GM23338 (cell line): ENCODE measurements at regions not wholly inside any gene's neighbourhood (a gene's known extent, or its start where the extent isn't known, plus 50 kb on each side); places are given as distances from the start of the nearest gene placed in this dataset.

Experiments
- ATAC-seq: fragments of 200-7000 bp; cut with Tn5 transposase; 3 replicates; pipeline ENCODE4 v1.9.1; 2020
- DNase-seq: peaks from one replicate; pipeline ENCODE4 v3.0.0-alpha.2; 2015; ENCODE audit warnings: low spot score
- H2AFZ ChIP-seq: fragments of 200-600 bp; sonication (generic); 2 replicates; pipeline ENCODE4 v1.8.0; 2016; ENCODE audit warnings: antibody characterized with exemption, mild to moderate bottlenecking, moderate library complexity
- H3F3A ChIP-seq: fragments of 200-600 bp; sonication (generic); replicated peaks from 2 replicates; pipeline ENCODE4 v1.8.0; 2017; ENCODE audit warnings: antibody characterized with exemption, mixed run types, low read depth
- H3K27ac ChIP-seq: fragments of 200-600 bp; sonication (generic); 2 replicates; pipeline ENCODE4 v1.6.1; 2016; ENCODE audit warnings: low read depth
- H3K27me3 ChIP-seq: fragments of 200-600 bp; sonication (generic); 2 replicates; pipeline ENCODE4 v1.8.0; 2016; ENCODE audit warnings: mild to moderate bottlenecking, mixed run types, moderate library complexity; ENCODE audit not compliant: insufficient read depth
- H3K36me3 ChIP-seq: fragments of 200-600 bp; sonication (generic); 2 replicates; pipeline ENCODE4 v1.8.0; 2016; ENCODE audit warnings: mild to moderate bottlenecking; ENCODE audit not compliant: insufficient read depth
- H3K4me1 ChIP-seq: fragments of 200-600 bp; sonication (generic); 2 replicates; pipeline ENCODE4 v1.8.0; 2016; ENCODE audit warnings: mild to moderate bottlenecking, moderate library complexity; ENCODE audit not compliant: insufficient read depth
- H3K4me2 ChIP-seq: fragments of 200-600 bp; sonication (generic); 2 replicates; pipeline ENCODE4 v1.7.1; 2017; ENCODE audit warnings: mixed run types
- H3K4me3 ChIP-seq: fragments of 200-600 bp; sonication (generic); 2 replicates; pipeline ENCODE4 v1.6.1; 2016; ENCODE audit warnings: mixed run types
- H3K79me2 ChIP-seq: fragments of 200-600 bp; sonication (generic); replicated peaks from 2 replicates; pipeline ENCODE4 v1.8.0; 2017; ENCODE audit warnings: mild to moderate bottlenecking; ENCODE audit not compliant: insufficient read depth
- H3K9me2 ChIP-seq: fragments of 200-600 bp; sonication (generic); 2 replicates; pipeline ENCODE4 v1.8.0; 2017; ENCODE audit not compliant: insufficient read depth
- H4K20me1 ChIP-seq: fragments of 200-600 bp; sonication (generic); replicated peaks from 2 replicates; pipeline ENCODE4 v1.8.0; 2017; ENCODE audit warnings: mild to moderate bottlenecking; ENCODE audit not compliant: insufficient read depth
- H3K27ac Mint-ChIP-seq: 2 replicates; pipeline ENCODE4 v1.8.0; 2020; ENCODE audit warnings: inconsistent platforms, mild to moderate bottlenecking, moderate library complexity, mixed read lengths
- H3K27me3 Mint-ChIP-seq: 3 replicates; pipeline ENCODE4 v1.8.0; 2022; ENCODE audit warnings: low read depth, mild to moderate bottlenecking, moderate library complexity, mixed read lengths, inconsistent platforms; ENCODE audit not compliant: insufficient read depth, poor library complexity
- H3K36me3 Mint-ChIP-seq: 3 replicates; pipeline ENCODE4 v1.8.0; 2021; ENCODE audit warnings: low read depth, mild to moderate bottlenecking, inconsistent platforms, moderate library complexity, mixed read lengths
- H3K4me1 Mint-ChIP-seq: 3 replicates; pipeline ENCODE4 v1.8.0; 2020; ENCODE audit warnings: mild to moderate bottlenecking, inconsistent platforms, mixed read lengths
- H3K4me3 Mint-ChIP-seq: 3 replicates; pipeline ENCODE4 v1.8.0; 2021; ENCODE audit warnings: moderate library complexity, mild to moderate bottlenecking, inconsistent platforms, mixed read lengths
- H3K9me3 Mint-ChIP-seq: 3 replicates; pipeline ENCODE4 v1.8.0; 2020; ENCODE audit warnings: moderate library complexity, mild to moderate bottlenecking, inconsistent platforms, mixed read lengths
- CREB1 ChIP-seq: fragments of 250-450 bp; sonication (Bioruptor Pico); IDR thresholded peaks from 2 replicates; pipeline ENCODE4 v1.5.0; 2020; ENCODE audit warnings: low read depth, mild to moderate bottlenecking, moderate library complexity
- EZH2 ChIP-seq: fragments of 200-600 bp; sonication (generic); IDR thresholded peaks from one replicate; pipeline ENCODE4 v1.8.0; 2017; ENCODE audit warnings: antibody characterized with exemption, mild to moderate bottlenecking, low read depth; ENCODE audit not compliant: unreplicated experiment
- EZH2phosphoT487 ChIP-seq: fragments of 200-600 bp; sonication (generic); IDR thresholded peaks from one replicate; pipeline ENCODE4 v1.8.1; 2018; ENCODE audit warnings: antibody characterized with exemption; ENCODE audit not compliant: unreplicated experiment
- JUNB ChIP-seq: IDR thresholded peaks from one replicate; pipeline ENCODE4 v1.6.1; 2016; ENCODE audit warnings: antibody characterized with exemption; ENCODE audit not compliant: unreplicated experiment
- NANOG ChIP-seq: IDR thresholded peaks from 2 replicates; pipeline ENCODE4 v1.6.1; 2016; ENCODE audit warnings: antibody characterized with exemption, borderline replicate concordance
- POLR2AphosphoS5 ChIP-seq: IDR thresholded peaks from 2 replicates; pipeline ENCODE4 v1.6.1; 2016; ENCODE audit warnings: antibody characterized with exemption, low read depth
- ZNF114 ChIP-seq: fragments of 250-450 bp; sonication (Bioruptor Pico); IDR thresholded peaks from 2 replicates; pipeline ENCODE4 v1.5.0; 2020; ENCODE audit warnings: mild to moderate bottlenecking, moderate library complexity
- ZNF331 ChIP-seq: fragments of 250-450 bp; sonication (Bioruptor Pico); IDR thresholded peaks from 2 replicates; pipeline ENCODE4 v1.5.0; 2020; ENCODE audit warnings: low read depth, mild to moderate bottlenecking, moderate library complexity
- TF ChIP-seq, protein P1 (sequence below): IDR thresholded peaks from 2 replicates; pipeline ENCODE4 v1.6.1; 2016; ENCODE audit warnings: antibody characterized with exemption
- TF ChIP-seq, protein P2 (sequence below), 2 experiments: fragments of 200-600 bp in 1 of 2; sonication (generic) in 1 of 2; conservative IDR thresholded peaks; 2 replicates each; pipeline versions ENCODE4 v1.5.1 to v1.6.1; 2016 to 2017; ENCODE audit warnings: antibody characterized with exemption in 2 of 2, low read depth in 2 of 2, mild to moderate bottlenecking in 2 of 2, moderate library complexity in 1 of 2
- TF ChIP-seq, protein P3 (sequence below): IDR thresholded peaks from one replicate; pipeline ENCODE4 v1.6.1; 2018; ENCODE audit warnings: antibody characterized with exemption; ENCODE audit not compliant: unreplicated experiment
- TF ChIP-seq, protein P4 (sequence below): fragments of 250-450 bp; sonication (Bioruptor Pico); IDR thresholded peaks from 2 replicates; pipeline ENCODE4 v1.5.0; 2020; ENCODE audit warnings: mild to moderate bottlenecking, moderate library complexity

DNA sequence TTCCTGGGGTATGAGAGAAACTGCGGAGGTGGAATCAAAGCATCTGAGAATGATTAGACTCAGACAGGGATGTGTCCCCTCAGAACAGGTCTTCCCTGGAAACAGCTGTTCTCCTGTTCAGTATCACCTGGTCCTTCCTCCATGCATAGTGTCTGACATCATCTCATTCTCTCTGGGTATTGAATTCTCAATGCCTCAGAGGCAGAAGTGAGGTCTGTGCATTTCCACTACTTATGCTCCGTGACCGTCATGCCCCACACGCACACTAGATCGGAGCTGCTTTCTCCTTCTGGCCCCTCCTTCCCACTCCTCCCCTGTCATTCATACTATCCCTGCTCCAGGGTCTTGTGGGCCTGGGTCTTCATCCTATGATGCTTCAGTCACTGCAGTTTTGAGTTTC lies 61.4 kb upstream of the DAB2IP start (continued):
- TF ChIP-seq NANOG (no peak), POLR2AphosphoS5 (no peak), ZNF114 (no peak), ZNF331 (CRISPR knock-in tag) (no peak)

DNA sequence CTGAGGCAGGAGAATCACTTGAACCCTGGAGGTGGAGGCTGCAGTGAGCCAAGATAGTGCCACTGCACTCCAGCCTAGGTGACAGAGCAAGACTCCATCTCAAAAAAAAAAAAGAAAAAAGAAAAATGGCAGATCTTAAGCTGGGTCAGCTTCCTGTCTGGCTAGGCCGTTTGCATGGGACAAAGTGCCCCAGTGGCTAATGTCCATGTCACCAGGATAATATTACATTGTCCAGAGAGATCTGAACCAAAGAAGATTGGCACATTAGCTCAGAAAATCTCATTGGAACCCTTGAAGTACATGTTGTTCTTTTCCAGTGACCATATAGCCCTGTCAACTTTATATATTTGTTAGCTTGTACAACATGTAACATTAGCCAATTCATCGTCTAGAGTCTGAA lies 59.2 kb upstream of the DAB2IP start:
- TF ChIP-seq EZH2 (no peak), JUNB (no peak), EZH2phosphoT487 (no peak), NANOG (no peak), CREB1 (CRISPR knock-in tag) (no peak)
- TF ChIP-seq, protein P1, sequence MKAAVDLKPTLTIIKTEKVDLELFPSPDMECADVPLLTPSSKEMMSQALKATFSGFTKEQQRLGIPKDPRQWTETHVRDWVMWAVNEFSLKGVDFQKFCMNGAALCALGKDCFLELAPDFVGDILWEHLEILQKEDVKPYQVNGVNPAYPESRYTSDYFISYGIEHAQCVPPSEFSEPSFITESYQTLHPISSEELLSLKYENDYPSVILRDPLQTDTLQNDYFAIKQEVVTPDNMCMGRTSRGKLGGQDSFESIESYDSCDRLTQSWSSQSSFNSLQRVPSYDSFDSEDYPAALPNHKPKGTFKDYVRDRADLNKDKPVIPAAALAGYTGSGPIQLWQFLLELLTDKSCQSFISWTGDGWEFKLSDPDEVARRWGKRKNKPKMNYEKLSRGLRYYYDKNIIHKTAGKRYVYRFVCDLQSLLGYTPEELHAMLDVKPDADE = no peak
- TF ChIP-seq, protein P2, sequence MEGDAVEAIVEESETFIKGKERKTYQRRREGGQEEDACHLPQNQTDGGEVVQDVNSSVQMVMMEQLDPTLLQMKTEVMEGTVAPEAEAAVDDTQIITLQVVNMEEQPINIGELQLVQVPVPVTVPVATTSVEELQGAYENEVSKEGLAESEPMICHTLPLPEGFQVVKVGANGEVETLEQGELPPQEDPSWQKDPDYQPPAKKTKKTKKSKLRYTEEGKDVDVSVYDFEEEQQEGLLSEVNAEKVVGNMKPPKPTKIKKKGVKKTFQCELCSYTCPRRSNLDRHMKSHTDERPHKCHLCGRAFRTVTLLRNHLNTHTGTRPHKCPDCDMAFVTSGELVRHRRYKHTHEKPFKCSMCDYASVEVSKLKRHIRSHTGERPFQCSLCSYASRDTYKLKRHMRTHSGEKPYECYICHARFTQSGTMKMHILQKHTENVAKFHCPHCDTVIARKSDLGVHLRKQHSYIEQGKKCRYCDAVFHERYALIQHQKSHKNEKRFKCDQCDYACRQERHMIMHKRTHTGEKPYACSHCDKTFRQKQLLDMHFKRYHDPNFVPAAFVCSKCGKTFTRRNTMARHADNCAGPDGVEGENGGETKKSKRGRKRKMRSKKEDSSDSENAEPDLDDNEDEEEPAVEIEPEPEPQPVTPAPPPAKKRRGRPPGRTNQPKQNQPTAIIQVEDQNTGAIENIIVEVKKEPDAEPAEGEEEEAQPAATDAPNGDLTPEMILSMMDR (conservative IDR thresholded peaks at IDR 0.05; ENCODE audit: low read depth in 2 of 2) = no peak
- TF ChIP-seq, protein P3, sequence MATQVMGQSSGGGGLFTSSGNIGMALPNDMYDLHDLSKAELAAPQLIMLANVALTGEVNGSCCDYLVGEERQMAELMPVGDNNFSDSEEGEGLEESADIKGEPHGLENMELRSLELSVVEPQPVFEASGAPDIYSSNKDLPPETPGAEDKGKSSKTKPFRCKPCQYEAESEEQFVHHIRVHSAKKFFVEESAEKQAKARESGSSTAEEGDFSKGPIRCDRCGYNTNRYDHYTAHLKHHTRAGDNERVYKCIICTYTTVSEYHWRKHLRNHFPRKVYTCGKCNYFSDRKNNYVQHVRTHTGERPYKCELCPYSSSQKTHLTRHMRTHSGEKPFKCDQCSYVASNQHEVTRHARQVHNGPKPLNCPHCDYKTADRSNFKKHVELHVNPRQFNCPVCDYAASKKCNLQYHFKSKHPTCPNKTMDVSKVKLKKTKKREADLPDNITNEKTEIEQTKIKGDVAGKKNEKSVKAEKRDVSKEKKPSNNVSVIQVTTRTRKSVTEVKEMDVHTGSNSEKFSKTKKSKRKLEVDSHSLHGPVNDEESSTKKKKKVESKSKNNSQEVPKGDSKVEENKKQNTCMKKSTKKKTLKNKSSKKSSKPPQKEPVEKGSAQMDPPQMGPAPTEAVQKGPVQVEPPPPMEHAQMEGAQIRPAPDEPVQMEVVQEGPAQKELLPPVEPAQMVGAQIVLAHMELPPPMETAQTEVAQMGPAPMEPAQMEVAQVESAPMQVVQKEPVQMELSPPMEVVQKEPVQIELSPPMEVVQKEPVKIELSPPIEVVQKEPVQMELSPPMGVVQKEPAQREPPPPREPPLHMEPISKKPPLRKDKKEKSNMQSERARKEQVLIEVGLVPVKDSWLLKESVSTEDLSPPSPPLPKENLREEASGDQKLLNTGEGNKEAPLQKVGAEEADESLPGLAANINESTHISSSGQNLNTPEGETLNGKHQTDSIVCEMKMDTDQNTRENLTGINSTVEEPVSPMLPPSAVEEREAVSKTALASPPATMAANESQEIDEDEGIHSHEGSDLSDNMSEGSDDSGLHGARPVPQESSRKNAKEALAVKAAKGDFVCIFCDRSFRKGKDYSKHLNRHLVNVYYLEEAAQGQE = no peak
- TF ChIP-seq, protein P4, sequence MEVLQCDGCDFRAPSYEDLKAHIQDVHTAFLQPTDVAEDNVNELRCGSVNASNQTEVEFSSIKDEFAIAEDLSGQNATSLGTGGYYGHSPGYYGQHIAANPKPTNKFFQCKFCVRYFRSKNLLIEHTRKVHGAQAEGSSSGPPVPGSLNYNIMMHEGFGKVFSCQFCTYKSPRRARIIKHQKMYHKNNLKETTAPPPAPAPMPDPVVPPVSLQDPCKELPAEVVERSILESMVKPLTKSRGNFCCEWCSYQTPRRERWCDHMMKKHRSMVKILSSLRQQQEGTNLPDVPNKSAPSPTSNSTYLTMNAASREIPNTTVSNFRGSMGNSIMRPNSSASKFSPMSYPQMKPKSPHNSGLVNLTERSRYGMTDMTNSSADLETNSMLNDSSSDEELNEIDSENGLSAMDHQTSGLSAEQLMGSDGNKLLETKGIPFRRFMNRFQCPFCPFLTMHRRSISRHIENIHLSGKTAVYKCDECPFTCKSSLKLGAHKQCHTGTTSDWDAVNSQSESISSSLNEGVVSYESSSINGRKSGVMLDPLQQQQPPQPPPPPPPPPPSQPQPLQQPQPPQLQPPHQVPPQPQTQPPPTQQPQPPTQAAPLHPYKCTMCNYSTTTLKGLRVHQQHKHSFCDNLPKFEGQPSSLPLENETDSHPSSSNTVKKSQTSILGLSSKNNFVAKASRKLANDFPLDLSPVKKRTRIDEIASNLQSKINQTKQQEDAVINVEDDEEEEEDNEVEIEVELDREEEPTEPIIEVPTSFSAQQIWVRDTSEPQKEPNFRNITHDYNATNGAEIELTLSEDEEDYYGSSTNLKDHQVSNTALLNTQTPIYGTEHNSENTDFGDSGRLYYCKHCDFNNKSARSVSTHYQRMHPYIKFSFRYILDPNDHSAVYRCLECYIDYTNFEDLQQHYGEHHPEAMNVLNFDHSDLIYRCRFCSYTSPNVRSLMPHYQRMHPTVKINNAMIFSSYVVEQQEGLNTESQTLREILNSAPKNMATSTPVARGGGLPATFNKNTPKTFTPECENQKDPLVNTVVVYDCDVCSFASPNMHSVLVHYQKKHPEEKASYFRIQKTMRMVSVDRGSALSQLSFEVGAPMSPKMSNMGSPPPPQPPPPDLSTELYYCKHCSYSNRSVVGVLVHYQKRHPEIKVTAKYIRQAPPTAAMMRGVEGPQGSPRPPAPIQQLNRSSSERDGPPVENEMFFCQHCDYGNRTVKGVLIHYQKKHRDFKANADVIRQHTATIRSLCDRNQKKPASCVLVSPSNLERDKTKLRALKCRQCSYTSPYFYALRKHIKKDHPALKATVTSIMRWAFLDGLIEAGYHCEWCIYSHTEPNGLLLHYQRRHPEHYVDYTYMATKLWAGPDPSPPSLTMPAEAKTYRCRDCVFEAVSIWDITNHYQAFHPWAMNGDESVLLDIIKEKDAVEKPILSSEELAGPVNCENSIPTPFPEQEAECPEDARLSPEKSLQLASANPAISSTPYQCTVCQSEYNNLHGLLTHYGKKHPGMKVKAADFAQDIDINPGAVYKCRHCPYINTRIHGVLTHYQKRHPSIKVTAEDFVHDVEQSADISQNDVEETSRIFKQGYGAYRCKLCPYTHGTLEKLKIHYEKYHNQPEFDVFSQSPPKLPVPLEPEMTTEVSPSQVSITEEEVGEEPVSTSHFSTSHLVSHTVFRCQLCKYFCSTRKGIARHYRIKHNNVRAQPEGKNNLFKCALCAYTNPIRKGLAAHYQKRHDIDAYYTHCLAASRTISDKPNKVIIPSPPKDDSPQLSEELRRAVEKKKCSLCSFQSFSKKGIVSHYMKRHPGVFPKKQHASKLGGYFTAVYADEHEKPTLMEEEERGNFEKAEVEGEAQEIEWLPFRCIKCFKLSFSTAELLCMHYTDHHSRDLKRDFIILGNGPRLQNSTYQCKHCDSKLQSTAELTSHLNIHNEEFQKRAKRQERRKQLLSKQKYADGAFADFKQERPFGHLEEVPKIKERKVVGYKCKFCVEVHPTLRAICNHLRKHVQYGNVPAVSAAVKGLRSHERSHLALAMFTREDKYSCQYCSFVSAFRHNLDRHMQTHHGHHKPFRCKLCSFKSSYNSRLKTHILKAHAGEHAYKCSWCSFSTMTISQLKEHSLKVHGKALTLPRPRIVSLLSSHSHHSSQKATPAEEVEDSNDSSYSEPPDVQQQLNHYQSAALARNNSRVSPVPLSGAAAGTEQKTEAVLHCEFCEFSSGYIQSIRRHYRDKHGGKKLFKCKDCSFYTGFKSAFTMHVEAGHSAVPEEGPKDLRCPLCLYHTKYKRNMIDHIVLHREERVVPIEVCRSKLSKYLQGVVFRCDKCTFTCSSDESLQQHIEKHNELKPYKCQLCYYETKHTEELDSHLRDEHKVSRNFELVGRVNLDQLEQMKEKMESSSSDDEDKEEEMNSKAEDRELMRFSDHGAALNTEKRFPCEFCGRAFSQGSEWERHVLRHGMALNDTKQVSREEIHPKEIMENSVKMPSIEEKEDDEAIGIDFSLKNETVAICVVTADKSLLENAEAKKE (CRISPR knock-in tag) = no peak
- DNase-seq = no peak
- Histone ChIP-seq H3K9me2 (no peaks in the 10 kb centered on the region), H3K4me3 (no peak overlapping the region), H2AFZ (no peak overlapping the region), H3K4me2 (no peak overlapping the region), H4K20me1 (no peaks in the 10 kb centered on the region), H3F3A (peaks cover 3% of the 10 kb centered on the region), H3K27me3 (peaks cover 4% of the 10 kb centered on the region), H3K27ac (no peak overlapping the region), H3K36me3 (peaks cover 5% of the 10 kb centered on the region; the same call in 1 of the 2 replicates), H3K4me1 (peaks cover 3% of the 10 kb centered on the region), H3K79me2 (no peaks in the 10 kb centered on the region)
- no peak overlapping the region for H3K4me3 Mint-ChIP-seq
- H3K27ac Mint-ChIP-seq = no peak overlapping the region
- no peak for ATAC-seq
- H3K36me3 Mint-ChIP-seq = peaks cover 8% of the 10 kb centered on the region
- H3K4me1 Mint-ChIP-seq = peaks cover 11% of the 10 kb centered on the region
- H3K9me3 Mint-ChIP-seq = peaks cover 10% of the 10 kb centered on the region
- H3K27me3 Mint-ChIP-seq = peaks cover 4% of the 10 kb centered on the region
